ENCODE measurements at regions not wholly inside any gene's neighbourhood (a gene's known extent, or its start where the extent isn't known, plus 50 kb on each side); places are given as distances from the start of the nearest gene placed in this dataset.

GRCh38 chr16:87222335-87222734, 94.9 kb downstream of the C16orf95 start:
- no peak for DNase-seq

DNA sequence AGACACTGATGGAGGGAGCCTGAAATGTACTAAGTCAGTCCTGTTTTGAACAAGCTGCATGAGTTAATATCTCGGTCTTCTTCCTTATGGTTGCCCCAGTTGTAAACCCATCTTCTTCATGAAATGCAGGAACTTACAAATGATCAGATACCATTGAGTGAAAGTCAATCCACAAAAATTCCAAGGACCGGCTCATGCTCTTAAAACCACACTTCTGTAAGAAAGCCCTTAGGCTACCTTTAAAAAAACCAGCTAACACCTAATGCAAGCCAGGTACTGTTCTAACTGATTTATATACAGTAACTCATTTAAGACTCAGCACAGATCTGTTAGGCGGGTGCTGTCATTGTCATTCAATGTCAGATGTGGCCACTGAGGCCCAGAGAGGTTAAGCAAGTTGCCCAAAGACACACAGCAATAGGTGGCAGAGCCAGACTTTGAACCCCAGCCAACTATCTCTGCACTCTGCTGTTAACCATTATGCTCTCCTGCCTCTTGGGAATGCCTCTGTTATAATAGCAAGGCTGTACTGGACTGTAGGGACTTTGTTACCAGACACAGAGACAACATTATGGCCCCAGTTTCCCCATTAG, 93.4 kb downstream of the C16orf95 start:
- DNase-seq = no peak

DNA sequence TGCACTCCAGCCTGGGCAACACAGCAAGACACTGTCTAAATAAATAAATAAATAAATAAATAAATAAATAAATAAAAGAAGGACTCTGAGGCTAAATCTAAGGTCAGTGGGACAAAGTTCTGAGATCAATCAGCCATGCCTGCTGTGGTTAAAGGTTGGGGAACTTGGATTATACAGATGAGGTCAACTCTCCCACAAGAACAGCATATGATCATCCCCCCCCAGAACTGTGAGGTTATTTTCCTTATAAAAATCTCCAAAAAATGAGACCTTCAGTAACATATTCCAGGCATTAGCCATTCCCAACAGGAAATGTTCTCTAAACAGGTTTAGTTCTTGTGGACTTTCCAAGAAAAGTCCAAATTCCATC, 90.3 kb downstream of the C16orf95 start:
- no peak for DNase-seq

GRCh38 chr16:87227296-87227951, 89.8 kb downstream of the C16orf95 start:
- no peak for DNase-seq

DNA sequence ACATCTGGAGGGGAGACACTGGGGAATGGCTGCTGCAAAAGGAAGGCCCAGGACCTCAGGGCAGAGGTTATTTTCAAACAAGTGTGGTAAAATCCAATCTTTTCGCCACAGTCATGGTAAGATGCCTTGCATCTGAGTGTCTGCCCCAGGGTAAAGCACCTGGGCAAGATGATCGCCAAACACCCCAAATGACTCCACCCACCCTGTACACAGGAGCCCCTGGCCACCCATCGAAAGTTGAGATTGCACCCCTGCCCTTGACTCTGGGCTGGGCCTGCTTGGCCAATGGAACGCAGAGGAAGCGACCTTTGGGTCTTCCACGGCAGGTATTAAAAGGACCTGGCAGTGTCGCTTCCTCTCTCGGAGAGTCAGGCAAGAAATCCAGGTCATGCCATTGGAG, 88.8 kb downstream of the C16orf95 start:
- DNase-seq = no peak

DNA sequence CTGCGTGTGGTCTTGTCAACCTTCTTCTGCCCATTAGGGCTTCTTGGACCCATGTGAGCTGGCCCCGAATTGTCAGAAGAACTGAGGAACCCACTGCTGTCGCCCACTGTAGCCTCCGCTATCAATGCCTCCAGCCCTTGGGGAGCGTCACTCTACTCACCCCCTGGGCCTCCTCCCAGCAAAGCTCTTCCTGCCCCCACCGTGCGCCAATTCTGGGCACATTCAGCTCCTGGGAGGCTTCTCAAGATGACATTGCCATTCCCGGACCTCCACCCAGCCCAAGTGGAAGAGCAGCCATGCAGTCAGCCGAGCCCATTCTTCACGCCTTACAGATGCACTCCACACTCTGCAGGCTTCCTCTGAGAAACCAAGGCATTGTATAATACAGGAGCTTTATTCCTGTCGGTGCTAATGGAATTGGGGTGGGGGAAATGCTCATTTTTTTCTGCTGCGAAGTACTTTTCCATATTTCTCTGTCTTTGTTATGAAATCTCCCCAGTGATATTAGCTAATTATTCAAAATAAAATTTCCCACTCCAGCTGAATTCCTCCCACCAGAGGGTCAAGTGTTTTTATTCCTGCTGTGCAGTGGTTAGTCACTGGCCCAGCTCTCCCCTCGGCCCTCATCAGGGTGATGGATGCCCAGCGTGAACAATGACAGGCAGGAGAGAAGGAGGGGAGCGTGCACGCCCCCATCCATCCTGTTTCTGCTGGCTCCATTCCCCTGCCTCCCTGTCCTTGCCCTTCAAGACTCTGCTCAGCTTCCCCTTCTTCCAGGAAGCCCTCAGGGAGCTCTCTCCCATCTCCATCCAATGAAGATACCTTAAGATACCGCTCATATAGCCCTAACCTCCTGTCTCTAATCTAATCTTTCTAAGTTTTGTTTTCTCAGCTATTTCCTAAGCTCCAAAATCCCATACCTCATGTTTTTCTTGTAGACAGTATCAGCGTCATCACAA, 87.7 kb downstream of the C16orf95 start:
- no peak for DNase-seq

- no peak for DNase-seq
Observed at GRCh38 chr16:87230571-87230970, 86.6 kb downstream of the C16orf95 start.

- no peak for DNase-seq
Observed at GRCh38 chr16:87231295-87231694, 85.9 kb downstream of the C16orf95 start.

DNA sequence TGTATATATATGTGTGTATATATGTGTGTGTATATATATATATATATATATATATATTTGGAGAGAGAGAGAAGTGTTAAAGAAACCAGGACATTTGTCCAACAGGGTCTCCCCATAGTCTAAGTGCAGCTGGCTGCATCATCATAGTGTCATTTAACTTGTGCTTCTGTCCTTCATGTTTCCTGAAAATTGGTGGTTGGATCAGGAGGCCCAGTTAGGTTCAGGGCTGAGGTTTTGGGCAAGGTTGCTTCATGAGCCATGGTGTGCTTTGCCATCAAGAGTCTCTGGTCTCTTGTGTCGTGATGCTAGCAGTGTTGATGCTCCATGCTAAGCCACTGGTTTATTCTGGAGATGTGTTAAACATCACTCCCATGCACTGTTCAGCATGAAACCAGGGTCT, 85.3 kb downstream of the C16orf95 start:
- no peak for DNase-seq

GRCh38 chr16:87233928-87234327, 83.3 kb downstream of the C16orf95 start:
- DNase-seq = no peak

GRCh38 chr16:87234601-87235000, 82.6 kb downstream of the C16orf95 start:
- DNase-seq = no peak

- DNase-seq = no peak
Observed at GRCh38 chr16:87235810-87236515, 81.2 kb downstream of the C16orf95 start.

DNA sequence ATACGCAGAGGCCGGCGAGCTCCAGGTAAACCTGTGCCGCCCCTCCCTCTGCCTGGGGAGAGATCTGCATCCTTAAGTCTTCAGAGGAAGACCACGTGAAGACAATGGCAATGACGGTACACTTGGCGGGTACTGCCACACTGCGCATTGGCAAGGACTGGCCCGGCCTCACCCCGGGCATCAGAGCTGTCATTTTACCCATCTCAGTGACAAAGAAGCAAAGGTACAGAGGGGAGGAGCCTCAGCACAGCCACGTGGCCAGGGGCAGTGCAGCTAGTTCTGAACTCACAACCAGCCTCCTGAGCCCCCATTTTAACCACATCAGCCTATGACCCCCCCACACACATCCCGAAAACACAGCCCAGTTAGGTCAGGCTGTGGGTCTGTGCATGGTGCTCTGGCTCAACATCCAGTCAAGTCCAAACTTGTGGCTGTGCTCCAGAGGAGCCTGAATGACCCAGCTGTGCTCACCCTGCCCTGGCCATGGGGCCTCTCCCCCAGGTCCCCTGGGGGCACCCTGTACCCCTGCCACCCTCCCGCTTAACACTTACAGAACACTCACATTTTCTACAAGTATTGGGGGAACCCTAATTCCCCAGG, 80.6 kb downstream of the C16orf95 start:
- no peak for DNase-seq

GRCh38 chr16:87238361-87238715, 78.9 kb downstream of the C16orf95 start:
- DNase-seq = no peak

GRCh38 chr16:87239545-87239944, 77.6 kb downstream of the C16orf95 start:
- no peak for DNase-seq

DNA sequence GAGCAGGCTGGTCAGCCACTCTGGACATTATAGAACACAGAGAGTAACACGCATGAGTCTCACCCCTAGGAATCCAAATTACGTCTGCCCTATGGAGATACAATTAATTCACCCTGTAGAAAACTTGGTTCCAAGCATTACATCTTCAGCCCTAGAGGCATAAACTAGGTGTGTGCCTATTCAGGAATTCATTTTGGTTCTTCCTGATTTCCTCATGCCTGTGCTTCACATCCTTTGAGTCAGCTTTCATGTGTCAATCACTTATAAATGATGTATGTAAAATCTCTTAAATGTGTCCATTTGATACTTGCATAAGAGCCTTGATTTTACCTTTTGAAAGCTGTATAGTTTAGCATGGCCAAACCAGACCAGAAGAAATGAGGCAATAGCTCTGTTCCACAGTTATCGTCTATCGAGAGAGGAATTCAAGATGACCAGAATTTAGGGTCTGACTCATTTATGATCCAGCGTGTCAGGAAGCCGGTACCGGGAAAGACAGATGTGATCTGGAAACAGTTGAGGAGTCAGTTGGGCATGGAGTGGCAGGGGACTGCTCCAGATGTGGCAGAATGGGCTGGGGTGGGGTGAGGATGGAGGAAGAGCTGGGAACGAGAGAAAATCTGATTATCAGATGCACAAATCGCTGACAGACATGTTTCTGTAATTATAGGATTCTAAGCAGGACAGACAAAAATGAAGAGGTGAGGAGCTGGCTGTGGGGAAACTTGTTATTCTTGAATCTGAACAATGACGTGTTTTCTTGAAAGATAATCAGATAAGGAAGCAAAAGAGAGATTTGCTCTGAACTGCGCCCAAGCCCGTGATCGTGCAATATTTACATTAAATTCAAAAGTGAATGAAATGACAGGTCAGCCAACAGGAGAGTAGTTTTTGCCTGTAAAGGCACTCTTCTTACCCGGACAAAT, 76.7 kb downstream of the C16orf95 start:
- DNase-seq = no peak

DNA sequence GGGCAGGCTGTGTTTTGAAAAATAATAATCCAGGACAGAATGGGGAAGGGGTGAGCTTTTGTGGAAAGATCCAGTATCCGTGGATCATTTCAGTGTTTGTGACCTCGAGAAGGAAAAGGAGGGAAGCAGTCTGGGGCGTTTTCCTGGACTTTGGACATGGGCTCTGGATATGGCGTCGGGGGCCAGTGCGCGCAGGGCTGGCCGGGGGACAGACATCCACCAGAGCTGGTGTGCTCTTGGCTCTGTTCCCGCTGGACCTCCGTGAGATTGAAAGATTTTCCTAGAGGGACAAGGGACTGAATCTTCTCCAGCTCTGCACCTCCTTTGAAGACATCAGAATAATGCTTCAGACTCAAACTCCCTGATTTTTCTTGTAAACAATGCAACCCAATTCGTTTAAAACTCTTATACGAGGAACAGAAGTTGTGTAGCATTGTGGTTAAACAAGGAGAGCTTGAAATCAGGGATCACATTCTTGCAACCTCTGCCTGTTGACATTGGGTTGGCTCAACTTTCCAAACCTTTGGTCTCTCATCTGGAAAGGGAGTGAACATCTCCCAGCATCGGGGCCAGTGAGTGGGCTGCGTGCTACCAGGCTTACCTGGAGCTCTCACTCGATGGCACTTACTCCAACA, 75.9 kb downstream of the C16orf95 start:
- DNase-seq = no peak

GRCh38 chr16:87243478-87243877, 73.7 kb downstream of the C16orf95 start:
- DNase-seq = no peak

- no peak for DNase-seq
Observed at GRCh38 chr16:87244636-87245197, 72.5 kb downstream of the C16orf95 start.

DNA sequence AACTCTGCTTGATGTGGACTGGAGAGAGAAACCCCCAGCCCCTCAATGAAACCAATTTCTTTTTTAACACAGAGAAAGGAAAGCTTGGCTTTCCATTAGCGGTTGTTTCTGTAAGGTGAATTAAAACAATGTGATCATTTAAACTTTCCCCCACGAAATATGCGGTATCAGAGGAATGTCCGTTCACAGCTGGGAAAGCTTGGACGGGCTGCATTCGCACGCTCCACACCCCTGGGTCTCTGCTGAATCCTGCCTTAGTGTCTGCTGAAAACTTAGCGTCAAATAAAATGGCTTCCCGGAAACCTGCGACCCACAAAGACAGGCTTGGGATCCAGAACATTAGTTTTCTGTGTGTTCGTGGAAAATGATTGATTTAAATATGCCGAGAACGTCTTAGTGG, 71.7 kb downstream of the C16orf95 start:
- DNase-seq = no peak

Data from NCI-H1105 (cell line).